ENCODE measurements at regions not wholly inside any gene's neighbourhood (a gene's known extent, or its start where the extent isn't known, plus 50 kb on each side); places are given as distances from the start of the nearest gene placed in this dataset.

- TF ChIP-seq, protein P1, sequence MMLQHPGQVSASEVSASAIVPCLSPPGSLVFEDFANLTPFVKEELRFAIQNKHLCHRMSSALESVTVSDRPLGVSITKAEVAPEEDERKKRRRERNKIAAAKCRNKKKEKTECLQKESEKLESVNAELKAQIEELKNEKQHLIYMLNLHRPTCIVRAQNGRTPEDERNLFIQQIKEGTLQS (IDR thresholded peaks at IDR 0.05; ENCODE audit: insufficient read depth, low read depth, low read length) = no peak
- TF ChIP-seq CTBP2 (IDR thresholded peaks at IDR 0.05; ENCODE audit: borderline replicate concordance, insufficient read depth, insufficient read length, low read length) = no peak
- TF ChIP-seq TAF1 (IDR thresholded peaks at IDR 0.05; ENCODE audit: low read depth, low read length) = no peak
- TF ChIP-seq CEBPB (IDR thresholded peaks at IDR 0.05; ENCODE audit: low read depth, low read length) = no peak
- no peak for TF ChIP-seq EGR1 (IDR thresholded peaks at IDR 0.05; ENCODE audit: borderline replicate concordance, low read depth, low read length)
- TF ChIP-seq POLR2A (IDR thresholded peaks at IDR 0.05; ENCODE audit: control extremely low read depth in 1 of 2, low read depth in 2 of 2, low read length in 2 of 2) = no peak
- TF ChIP-seq, protein P2, sequence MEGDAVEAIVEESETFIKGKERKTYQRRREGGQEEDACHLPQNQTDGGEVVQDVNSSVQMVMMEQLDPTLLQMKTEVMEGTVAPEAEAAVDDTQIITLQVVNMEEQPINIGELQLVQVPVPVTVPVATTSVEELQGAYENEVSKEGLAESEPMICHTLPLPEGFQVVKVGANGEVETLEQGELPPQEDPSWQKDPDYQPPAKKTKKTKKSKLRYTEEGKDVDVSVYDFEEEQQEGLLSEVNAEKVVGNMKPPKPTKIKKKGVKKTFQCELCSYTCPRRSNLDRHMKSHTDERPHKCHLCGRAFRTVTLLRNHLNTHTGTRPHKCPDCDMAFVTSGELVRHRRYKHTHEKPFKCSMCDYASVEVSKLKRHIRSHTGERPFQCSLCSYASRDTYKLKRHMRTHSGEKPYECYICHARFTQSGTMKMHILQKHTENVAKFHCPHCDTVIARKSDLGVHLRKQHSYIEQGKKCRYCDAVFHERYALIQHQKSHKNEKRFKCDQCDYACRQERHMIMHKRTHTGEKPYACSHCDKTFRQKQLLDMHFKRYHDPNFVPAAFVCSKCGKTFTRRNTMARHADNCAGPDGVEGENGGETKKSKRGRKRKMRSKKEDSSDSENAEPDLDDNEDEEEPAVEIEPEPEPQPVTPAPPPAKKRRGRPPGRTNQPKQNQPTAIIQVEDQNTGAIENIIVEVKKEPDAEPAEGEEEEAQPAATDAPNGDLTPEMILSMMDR (IDR thresholded peaks at IDR 0.05; ENCODE audit: control extremely low read depth in 1 of 3, insufficient read depth in 1 of 3, low read depth in 1 of 3, low read length in 3 of 3) = no peak
- TF ChIP-seq TEAD4 (IDR thresholded peaks at IDR 0.05; ENCODE audit: low read depth, low read length) = no peak
- TF ChIP-seq CREB1 (IDR thresholded peaks at IDR 0.05) = no peak
- TF ChIP-seq SAP30 (IDR thresholded peaks at IDR 0.05; ENCODE audit: insufficient read depth, insufficient replicate concordance, low read length) = no peak
- TF ChIP-seq PHF8 (conservative IDR thresholded peaks at IDR 0.05; ENCODE audit: low read depth, low read length) = no peak
These were observed 176.4 kb downstream of the FAM181B start for GRCh38 chr11:82557274-82557673.

Measured in H1 (cell line).